ENCODE measurements at regions not wholly inside any gene's neighbourhood (a gene's known extent, or its start where the extent isn't known, plus 50 kb on each side); places are given as distances from the start of the nearest gene placed in this dataset.

DNA sequence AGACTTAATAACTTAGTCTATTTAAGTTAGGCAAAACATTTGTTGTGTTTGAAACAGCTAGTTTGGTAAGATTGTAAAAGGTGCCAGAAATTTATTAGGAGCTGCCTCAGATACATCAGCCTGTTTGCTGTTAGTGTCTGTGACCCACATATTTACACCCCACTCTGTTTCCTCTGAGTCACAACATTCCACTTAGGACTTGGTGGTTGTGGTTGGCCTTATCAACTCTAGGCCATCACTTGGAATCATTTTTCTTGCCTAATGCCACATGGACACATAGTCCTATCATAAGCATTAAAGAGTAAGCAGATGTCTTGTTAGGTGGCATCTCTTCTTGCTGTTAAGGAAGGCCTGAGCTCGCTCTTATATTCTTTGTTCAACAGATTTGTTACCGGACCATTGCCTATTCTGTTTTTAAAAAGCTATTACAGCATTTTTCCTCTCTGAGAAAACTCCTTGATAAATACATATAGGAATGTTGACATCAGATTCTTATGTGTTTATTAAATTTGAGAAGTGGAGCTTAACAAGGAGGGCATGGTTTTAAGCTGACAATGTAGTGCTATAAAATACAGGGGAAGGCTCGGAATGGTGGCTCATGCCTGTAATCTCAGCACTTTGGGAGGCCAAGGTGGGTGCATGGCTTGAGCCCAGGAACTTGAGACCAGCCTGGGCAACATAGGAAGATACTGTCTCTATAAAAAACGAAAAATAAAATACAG is 51.2 kb upstream of the PGRMC2 start:
- no peak for TF ChIP-seq EZH2 (IDR thresholded peaks at IDR 0.05)
- TF ChIP-seq POLR2AphosphoS5 (IDR thresholded peaks at IDR 0.05; ENCODE audit: borderline replicate concordance, low read depth, low read length) = no peak
- no peak for TF ChIP-seq FOXP2 (optimal IDR thresholded peaks at IDR 0.05; ENCODE audit: control extremely low read depth, extremely low read length, insufficient read depth)
